Cardiac muscle cell (in vitro differentiated cells and primary cell): ENCODE measurements at regions not wholly inside any gene's neighbourhood (a gene's known extent, or its start where the extent isn't known, plus 50 kb on each side); places are given as distances from the start of the nearest gene placed in this dataset.

Experiments used
- DNase-seq, 2 donors: peaks; one replicate each; pipeline versions ENCODE4 v3.0.0 to v3.0.0-alpha.2; 2010 to 2017; ENCODE audit warnings: low read depth in 1 of 2, low spot score in 1 of 2
- H3K27ac ChIP-seq: fragments of 200-600 bp; sonication (generic); 2 replicates; pipeline ENCODE4 v1.5.1; 2016
- H3K27me3 ChIP-seq: fragments of 200-600 bp; sonication (generic); 2 replicates; pipeline ENCODE4 v1.6.0; 2016; ENCODE audit warnings: control low read depth
- H3K36me3 ChIP-seq: fragments of 200-600 bp; sonication (generic); 2 replicates; pipeline ENCODE4 v1.5.1; 2016; ENCODE audit warnings: control low read depth
- H3K4me1 ChIP-seq: fragments of 200-600 bp; sonication (generic); 2 replicates; pipeline ENCODE4 v1.8.1; 2017; ENCODE audit warnings: low read depth, mild to moderate bottlenecking, mixed run types
- H3K4me3 ChIP-seq: fragments of 200-600 bp; sonication (generic); 2 replicates; pipeline ENCODE4 v1.5.1; 2016; ENCODE audit warnings: mild to moderate bottlenecking
- H3K9me3 ChIP-seq: fragments of 200-600 bp; sonication (generic); 2 replicates; pipeline ENCODE4 v1.5.1; 2017; ENCODE audit warnings: low read depth, mild to moderate bottlenecking, control low read depth
- CTCF ChIP-seq: IDR thresholded peaks from 2 replicates; pipeline ENCODE4 v1.5.1; 2012; ENCODE audit warnings: low read depth, mild to moderate bottlenecking, low read length

GRCh38 chr9:135348788-135349150 lies 130.8 kb upstream of the PPP1R26 start:
- DNase-seq = no peak
- Histone ChIP-seq H3K36me3 (no peaks in the 10 kb centered on the region), H3K4me3 (no peak overlapping the region), H3K9me3 (no peaks in the 10 kb centered on the region), H3K27me3 (no peaks in the 10 kb centered on the region), H3K27ac (no peak overlapping the region), H3K4me1 (no peaks in the 10 kb centered on the region)
- TF ChIP-seq CTCF = no peak

GRCh38 chr9:135349212-135350002 lies 130.2 kb upstream of the PPP1R26 start:
- Histone ChIP-seq H3K9me3 (no peaks in the 10 kb centered on the region), H3K4me3 (no peak overlapping the region), H3K36me3 (no peaks in the 10 kb centered on the region), H3K4me1 (no peaks in the 10 kb centered on the region), H3K27me3 (no peaks in the 10 kb centered on the region), H3K27ac (no peak overlapping the region)
- no peak for TF ChIP-seq CTCF
- no peak for DNase-seq

- Histone ChIP-seq H3K27me3 (no peaks in the 10 kb centered on the region), H3K36me3 (no peaks in the 10 kb centered on the region), H3K4me3 (no peak overlapping the region), H3K27ac (no peak overlapping the region), H3K4me1 (no peaks in the 10 kb centered on the region), H3K9me3 (no peaks in the 10 kb centered on the region)
- no peak for TF ChIP-seq CTCF
- no peak for DNase-seq
Observed at GRCh38 chr9:135350003-135350315, 129.6 kb upstream of the PPP1R26 start.

GRCh38 chr9:135353935-135354334 lies 125.6 kb upstream of the PPP1R26 start:
- no peak overlapping the region for H3K4me3 ChIP-seq
- H3K36me3 ChIP-seq = no peaks in the 10 kb centered on the region
- H3K27me3 ChIP-seq = no peaks in the 10 kb centered on the region
- no peak overlapping the region for H3K27ac ChIP-seq
- H3K4me1 ChIP-seq = no peaks in the 10 kb centered on the region
- TF ChIP-seq CTCF = no peak
- no peaks in the 10 kb centered on the region for H3K9me3 ChIP-seq
- no peak for DNase-seq

GRCh38 chr9:135355521-135356011 lies 124.0 kb upstream of the PPP1R26 start:
- Histone ChIP-seq H3K4me3 (no peak overlapping the region), H3K9me3 (no peaks in the 10 kb centered on the region), H3K36me3 (no peaks in the 10 kb centered on the region), H3K27me3 (no peaks in the 10 kb centered on the region), H3K4me1 (no peaks in the 10 kb centered on the region), H3K27ac (no peak overlapping the region)
- no peak for TF ChIP-seq CTCF
- no peak for DNase-seq
